PC-9 (cell line): ENCODE measurements at regions not wholly inside any gene's neighbourhood (a gene's known extent, or its start where the extent isn't known, plus 50 kb on each side); places are given as distances from the start of the nearest gene placed in this dataset.
"Not testable (repeated sequence)": the region's sequence is repeated elsewhere in the genome, so short reads cannot be mapped to it uniquely, and the experiment has no call there.

Experiments used
- BruUV-seq: library from RNA; stranded (reverse); fragments of 400-500 nt; replicated peaks from 2 replicates; lab custom pipeline; 2021; lab: Mats Ljungman, UMichigan
- CTCF ChIA-PET: fragments of 300-600 bp; sonication (Branson Sonifier 250); formaldehyde crosslinking; loops from one replicate; lab custom pipeline; 2022; ENCODE audit warnings: antibody characterized with exemption; lab: Charles Lee
- POLR2A ChIA-PET: fragments of 300-600 bp; sonication (Branson Sonifier 250); formaldehyde crosslinking; loops from one replicate; lab custom pipeline; 2022; ENCODE audit warnings: antibody characterized with exemption; ENCODE audit not compliant: unreplicated experiment; lab: Charles Lee
- DNase-seq, 2 experiments: peaks; one replicate each; pipeline versions ENCODE4 v3.0.0 to v3.0.0-alpha.2; 2015 to 2022; ENCODE audit warnings: mixed read lengths in 1 of 2
- H2AFZ ChIP-seq: fragments of 200-600 bp; sonication (generic); 2 replicates; pipeline ENCODE4 v1.8.1; 2017; ENCODE audit warnings: antibody characterized with exemption
- H3F3A ChIP-seq: fragments of 200-600 bp; sonication (generic); 2 replicates; pipeline ENCODE4 v1.8.1; 2017; ENCODE audit warnings: antibody characterized with exemption, mild to moderate bottlenecking, low read depth; ENCODE audit not compliant: insufficient read depth
- H3K27ac ChIP-seq: fragments of 200-600 bp; sonication (generic); 2 replicates; pipeline ENCODE4 v1.6.1; 2016; ENCODE audit warnings: mixed run types
- H3K27me3 ChIP-seq: fragments of 200-600 bp; sonication (generic); 2 replicates; pipeline ENCODE4 v1.6.1; 2016; ENCODE audit warnings: low read depth, mixed run types; ENCODE audit not compliant: insufficient read depth
- H3K36me3 ChIP-seq: fragments of 200-600 bp; sonication (generic); 2 replicates; pipeline ENCODE4 v1.6.1; 2016; ENCODE audit warnings: low read depth, mixed run types
- H3K4me1 ChIP-seq: fragments of 200-600 bp; sonication (generic); replicated peaks from 2 replicates; pipeline ENCODE4 v1.6.1; 2016; ENCODE audit warnings: mixed run types; ENCODE audit not compliant: insufficient read depth
- H3K4me2 ChIP-seq: fragments of 200-600 bp; sonication (generic); 2 replicates; pipeline ENCODE4 v1.6.1; 2017; ENCODE audit warnings: mixed run types
- H3K4me3 ChIP-seq: fragments of 200-600 bp; sonication (generic); 2 replicates; pipeline ENCODE4 v1.6.1; 2016; ENCODE audit warnings: mixed run types
- H3K79me2 ChIP-seq: fragments of 200-600 bp; sonication (generic); 2 replicates; pipeline ENCODE4 v1.6.1; 2017; ENCODE audit warnings: low read depth, mixed run types
- H3K9me2 ChIP-seq: fragments of 200-600 bp; sonication (generic); 2 replicates; pipeline ENCODE4 v1.8.1; 2017; ENCODE audit warnings: mild to moderate bottlenecking; ENCODE audit not compliant: insufficient read depth
- H3K9me3 ChIP-seq: fragments of 200-600 bp; sonication (generic); 2 replicates; pipeline ENCODE4 v1.8.1; 2016; ENCODE audit warnings: low read depth; ENCODE audit not compliant: insufficient read depth
- H4K20me1 ChIP-seq: fragments of 200-600 bp; sonication (generic); 2 replicates; pipeline ENCODE4 v1.8.1; 2017; ENCODE audit not compliant: insufficient read depth
- CTCF ChIP-seq: fragments of 200-600 bp; sonication (generic); conservative IDR thresholded peaks from 2 replicates; pipeline ENCODE4 v1.6.1; 2017; ENCODE audit warnings: mixed run types, antibody characterized with exemption, mild to moderate bottlenecking, moderate library complexity
- EZH2 ChIP-seq: fragments of 200-600 bp; sonication (generic); IDR thresholded peaks from 2 replicates; pipeline ENCODE4 v1.8.0; 2017; ENCODE audit warnings: antibody characterized with exemption, low read depth
- intact Hi-C: fragments of 100-400 bp; cut with micrococcal nuclease; formaldehyde crosslinking; loops from one replicate; pipeline ENCODE4 v1.10.0; 2022; ENCODE audit not compliant: unreplicated experiment

- Histone ChIP-seq H3K27ac (no peak overlapping the region), H3K36me3 (no peaks in the 10 kb centered on the region), H3K4me1 (no peaks in the 10 kb centered on the region), H3K9me2 (no peaks in the 10 kb centered on the region), H2AFZ (no peak overlapping the region), H3K4me3 (no peak overlapping the region), H4K20me1 (no peaks in the 10 kb centered on the region), H3K79me2 (no peaks in the 10 kb centered on the region), H3K27me3 (no peaks in the 10 kb centered on the region), H3F3A (no peaks in the 10 kb centered on the region), H3K4me2 (no peak overlapping the region), H3K9me3 (no peaks in the 10 kb centered on the region)
- ChIA-PET POLR2A (no interaction called here), CTCF (no interaction called here)
- no peak for DNase-seq
- no TSS peak for BruUV-seq
- TF ChIP-seq CTCF (no peak), EZH2 (no peak)
- intact Hi-C loops, result no loop called here
Measured at GRCh38 chr4:159592898-159593556, 490.1 kb downstream of the RAPGEF2 start.

GRCh38 chr4:159593681-159594080 lies 490.8 kb downstream of the RAPGEF2 start:
- no peaks in the 10 kb centered on the region for H3F3A ChIP-seq
- CTCF ChIA-PET, result no interaction called here
- H3K9me2 ChIP-seq, result no peaks in the 10 kb centered on the region
- BruUV-seq, result no TSS peak
- intact Hi-C loops, result no loop called here
- H4K20me1 ChIP-seq, result no peaks in the 10 kb centered on the region
- no peak for DNase-seq
- POLR2A ChIA-PET, result no interaction called here
- H3K4me3 ChIP-seq, result no peak overlapping the region
- H3K4me1 ChIP-seq, result no peaks in the 10 kb centered on the region
- no peaks in the 10 kb centered on the region for H3K27me3 ChIP-seq
- no peak for TF ChIP-seq EZH2
- TF ChIP-seq CTCF, result no peak
- H3K79me2 ChIP-seq, result no peaks in the 10 kb centered on the region
- H2AFZ ChIP-seq, result no peak overlapping the region
- no peaks in the 10 kb centered on the region for H3K36me3 ChIP-seq
- no peak overlapping the region for H3K4me2 ChIP-seq
- H3K9me3 ChIP-seq, result no peaks in the 10 kb centered on the region
- H3K27ac ChIP-seq, result no peak overlapping the region

DNA sequence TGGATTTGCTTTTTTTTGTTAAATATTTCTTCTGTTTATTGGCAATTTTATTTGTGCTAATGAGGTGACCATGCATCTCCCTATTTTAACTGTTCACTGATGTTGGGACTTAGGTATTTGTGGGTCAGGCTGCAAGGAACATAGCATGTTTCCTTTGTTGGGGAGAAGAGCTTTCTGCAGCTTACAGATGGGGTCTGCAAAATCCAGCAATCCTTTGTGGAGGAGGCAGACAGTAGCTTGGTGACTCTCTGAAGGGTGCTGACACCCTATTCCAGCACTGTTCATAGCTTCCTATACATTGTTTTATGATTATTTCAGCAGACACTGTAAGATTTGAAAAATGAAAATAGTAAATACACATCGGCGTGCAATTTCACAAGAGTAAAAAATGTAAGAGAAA lies 491.7 kb downstream of the RAPGEF2 start:
- H3K9me2 ChIP-seq, result no peaks in the 10 kb centered on the region
- no TSS peak for BruUV-seq
- no peaks in the 10 kb centered on the region for H3K4me1 ChIP-seq
- no peaks in the 10 kb centered on the region for H3K79me2 ChIP-seq
- no peak for DNase-seq
- ChIA-PET CTCF (no interaction called here), POLR2A (no interaction called here)
- no peaks in the 10 kb centered on the region for H3F3A ChIP-seq
- no peak overlapping the region for H3K4me2 ChIP-seq
- H3K9me3 ChIP-seq, result no peaks in the 10 kb centered on the region
- TF ChIP-seq EZH2 (no peak), CTCF (no peak)
- no peak overlapping the region for H3K27ac ChIP-seq
- H4K20me1 ChIP-seq, result no peaks in the 10 kb centered on the region
- intact Hi-C loops, result no loop called here
- no peak overlapping the region for H2AFZ ChIP-seq
- H3K36me3 ChIP-seq, result no peaks in the 10 kb centered on the region
- no peaks in the 10 kb centered on the region for H3K27me3 ChIP-seq
- H3K4me3 ChIP-seq, result no peak overlapping the region

DNA sequence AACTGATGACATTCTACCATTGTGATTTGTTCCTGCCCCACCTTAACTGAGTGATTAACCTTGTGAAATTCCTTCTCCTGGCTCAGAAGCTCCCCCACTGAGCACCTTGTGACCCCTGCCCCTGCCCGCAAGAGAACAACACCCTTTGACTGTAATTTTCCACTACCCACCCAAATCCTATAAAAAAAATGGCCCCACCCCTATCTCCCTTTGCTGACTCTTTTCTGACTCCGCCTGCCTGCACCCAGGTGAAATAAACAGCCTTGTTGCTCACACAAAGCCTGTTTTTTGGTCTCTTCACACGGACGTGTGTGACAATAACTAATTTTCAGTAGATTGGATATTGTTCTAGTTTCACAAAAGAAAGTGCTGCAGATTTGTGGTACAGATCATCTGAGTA lies 492.2 kb downstream of the RAPGEF2 start:
- H3K36me3 ChIP-seq, H3K9me2 ChIP-seq, H3K9me3 ChIP-seq, H3K27me3 ChIP-seq, POLR2A ChIA-PET, H4K20me1 ChIP-seq, intact Hi-C loops, DNase-seq, H3K27ac ChIP-seq, H3K4me3 ChIP-seq, H3K79me2 ChIP-seq, H3K4me1 ChIP-seq, H3K4me2 ChIP-seq, H3F3A ChIP-seq, CTCF ChIA-PET, BruUV-seq, H2AFZ ChIP-seq: not testable (repeated sequence)
